CD4-positive, alpha-beta memory T cell (primary cell): ENCODE measurements at regions not wholly inside any gene's neighbourhood (a gene's known extent, or its start where the extent isn't known, plus 50 kb on each side); places are given as distances from the start of the nearest gene placed in this dataset.

ENCODE experiments used
- CTCF ChIA-PET: fragments of 350-600 bp; sonication (Branson Sonifier 250); formaldehyde crosslinking; loops from one replicate; lab custom pipeline; 2021; ENCODE audit warnings: inconsistent platforms; ENCODE audit not compliant: partially characterized antibody; lab: Charles Lee
- POLR2A ChIA-PET: fragments of 350-600 bp; sonication (Branson Sonifier 250); formaldehyde crosslinking; loops from one replicate; lab custom pipeline; 2021; ENCODE audit not compliant: partially characterized antibody; lab: Charles Lee
- DNase-seq, 5 donors: peaks; one replicate each; pipeline versions ENCODE4 v3.0.0 to v3.0.0-alpha.2; 2020 to 2022; ENCODE audit warnings: mixed read lengths in 1 of 5
- H3K27ac ChIP-seq: one replicate; pipeline ENCODE4 v1.7.0; 2013; ENCODE audit warnings: low read depth, low read length
- H3K27me3 ChIP-seq: 2 replicates; pipeline ENCODE4 v1.7.0; 2013; ENCODE audit warnings: mild to moderate bottlenecking, low read length, moderate library complexity; ENCODE audit not compliant: insufficient read depth
- H3K36me3 ChIP-seq: 2 replicates; pipeline ENCODE4 v1.7.0; 2013; ENCODE audit warnings: mild to moderate bottlenecking, low read length, moderate library complexity; ENCODE audit not compliant: insufficient read depth
- H3K4me1 ChIP-seq: 2 replicates; pipeline ENCODE4 v1.7.0; 2013; ENCODE audit warnings: mild to moderate bottlenecking, low read length, moderate library complexity; ENCODE audit not compliant: insufficient read depth
- H3K4me3 ChIP-seq, 2 donors: one replicate each; pipeline ENCODE4 v1.7.0; 2013; ENCODE audit warnings: low read length in 2 of 2, mild to moderate bottlenecking in 1 of 2
- H3K9me3 ChIP-seq, 2 donors: one replicate each; pipeline ENCODE4 v1.7.0; 2013; ENCODE audit warnings: low read length in 2 of 2, control low read depth in 1 of 2; ENCODE audit not compliant: control insufficient read depth in 1 of 2
- H3K27ac Mint-ChIP-seq, 7 donors: one replicate each; pipeline ENCODE4 v1.8.0; 2020 to 2021; ENCODE audit warnings: mixed read lengths in 7 of 7, mild to moderate bottlenecking in 6 of 7, inconsistent platforms in 3 of 7, moderate library complexity in 3 of 7
- H3K27me3 Mint-ChIP-seq, 2 donors: one replicate each; pipeline ENCODE4 v1.8.0; 2020 to 2021; ENCODE audit warnings: mixed read lengths in 2 of 2
- H3K36me3 Mint-ChIP-seq, 2 donors: one replicate each; pipeline ENCODE4 v1.8.0; 2020 to 2021; ENCODE audit warnings: mixed read lengths in 2 of 2, inconsistent platforms in 1 of 2, mild to moderate bottlenecking in 1 of 2
- H3K4me1 Mint-ChIP-seq, 4 donors: one replicate each; pipeline ENCODE4 v1.8.0; 2020 to 2021; ENCODE audit warnings: mixed read lengths in 4 of 4, mild to moderate bottlenecking in 1 of 4
- H3K4me3 Mint-ChIP-seq, 8 donors: one replicate each; pipeline ENCODE4 v1.8.0; 2020 to 2021; ENCODE audit warnings: mixed read lengths in 8 of 8, mild to moderate bottlenecking in 7 of 8, moderate library complexity in 6 of 8, inconsistent platforms in 3 of 8
- H3K9me3 Mint-ChIP-seq, 8 donors: one replicate each; pipeline ENCODE4 v1.8.0; 2020 to 2021; ENCODE audit warnings: mixed read lengths in 8 of 8, mild to moderate bottlenecking in 5 of 8, inconsistent platforms in 3 of 8, moderate library complexity in 1 of 8
- intact Hi-C: fragments of 100-400 bp; cut with micrococcal nuclease; formaldehyde crosslinking; loops from one replicate; pipeline ENCODE4 v1.15.1; 2023

GRCh38 chr7:25427721-25428120 lies 199.4 kb upstream of the NPVF start:
- no peaks in the 10 kb centered on the region for H3K36me3 Mint-ChIP-seq
- CTCF ChIA-PET = no interaction called here

DNA sequence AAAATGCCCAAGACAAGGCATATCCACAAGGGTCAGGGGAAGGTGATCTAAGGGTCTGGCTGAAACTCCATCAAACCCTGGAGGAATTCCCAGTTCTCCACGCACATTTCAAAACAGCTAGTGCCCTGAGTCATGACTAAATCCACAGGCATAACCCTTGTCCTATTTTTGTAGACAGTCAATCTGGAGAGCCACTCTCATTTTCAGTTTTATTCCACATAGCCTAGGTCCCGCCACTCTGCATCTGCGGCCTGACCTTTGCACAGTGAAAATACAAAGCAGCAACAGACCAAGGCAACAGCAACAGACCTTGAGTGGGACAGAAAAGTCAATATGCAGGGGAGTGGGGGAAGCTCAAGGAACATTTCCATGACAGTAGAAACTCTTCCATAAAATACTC lies 201.4 kb upstream of the NPVF start:
- H3K9me3 Mint-ChIP-seq = no peaks in the 10 kb centered on the region
- no peaks in the 10 kb centered on the region for H3K4me1 ChIP-seq

More at GRCh38 chr7:25427721-25428120, 199.4 kb upstream of the NPVF start:
- no peak overlapping the region for H3K4me3 Mint-ChIP-seq
- H3K4me1 Mint-ChIP-seq = no peaks in the 10 kb centered on the region
- Histone ChIP-seq H3K27me3 (no peaks in the 10 kb centered on the region), H3K4me1 (no peaks in the 10 kb centered on the region), H3K27ac (no peak overlapping the region), H3K4me3 (no peak overlapping the region), H3K9me3 (no peaks in the 10 kb centered on the region), H3K36me3 (no peaks in the 10 kb centered on the region)
- H3K27me3 Mint-ChIP-seq = peaks cover 1 to 6% of the 10 kb centered on the region in 2 donors
- H3K9me3 Mint-ChIP-seq = no peaks in the 10 kb centered on the region
- H3K27ac Mint-ChIP-seq = no peak overlapping the region
- POLR2A ChIA-PET = interaction anchor here (0.6 kb wide), 1 partner anchor 14 kb away, joined by 3 read pairs; no protein-coding TSS in a partner anchor
- no peak for DNase-seq
- intact Hi-C loops = no loop called here

DNA sequence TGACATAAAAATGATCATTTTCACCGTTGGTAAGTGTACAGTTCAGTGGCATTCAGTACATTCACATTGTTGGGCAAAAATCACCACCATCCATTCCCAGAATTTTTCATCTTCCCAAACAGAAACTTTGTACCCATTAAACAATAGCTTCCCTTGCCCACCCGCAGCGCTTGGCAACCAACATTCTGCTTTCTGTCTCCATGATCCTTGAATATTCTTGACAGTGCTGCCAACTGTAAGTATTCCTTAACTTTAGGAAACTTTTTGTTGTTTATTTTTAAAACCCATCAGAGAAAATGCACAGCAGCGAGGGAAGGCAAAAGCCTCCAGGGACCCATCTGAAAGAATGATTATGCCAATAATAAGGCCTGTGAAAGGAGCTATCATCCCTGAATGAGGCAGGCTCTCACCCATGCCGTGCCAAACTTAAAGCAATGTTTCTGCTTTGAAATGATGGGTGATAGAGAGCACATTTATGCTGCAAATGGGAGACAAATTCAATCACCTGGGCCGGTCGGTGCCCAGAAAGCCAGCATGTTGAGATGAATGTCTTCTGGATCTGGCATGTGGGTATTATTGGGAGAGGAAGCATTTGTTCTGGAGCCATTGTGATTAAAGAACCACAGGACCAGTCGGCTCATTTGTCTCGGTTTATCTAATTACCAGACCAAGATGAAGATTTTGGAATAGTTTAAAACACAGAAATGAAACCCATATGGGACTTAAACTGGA lies 202.1 kb upstream of the NPVF start:
- Histone ChIP-seq H3K9me3 (no peaks in the 10 kb centered on the region), H3K36me3 (no peaks in the 10 kb centered on the region), H3K4me1 (no peaks in the 10 kb centered on the region), H3K27me3 (no peaks in the 10 kb centered on the region), H3K4me3 (no peak overlapping the region), H3K27ac (no peak overlapping the region)
- Mint-ChIP-seq H3K4me3 (no peak overlapping the region), H3K27ac (no peak overlapping the region), H3K27me3 (peaks cover 0 to 9% of the 10 kb centered on the region in 2 donors), H3K9me3 (no peaks in the 10 kb centered on the region), H3K4me1 (no peaks in the 10 kb centered on the region), H3K36me3 (no peaks in the 10 kb centered on the region)
- ChIA-PET POLR2A (no interaction called here), CTCF (no interaction called here)
- intact Hi-C loops = no loop called here
- DNase-seq = no peak

More for the DNA sequence above, 201.4 kb upstream of the NPVF start:
- CTCF ChIA-PET = no interaction called here
- no peak overlapping the region for H3K27ac Mint-ChIP-seq
- H3K27me3 Mint-ChIP-seq = peaks cover 1 to 9% of the 10 kb centered on the region in 2 donors
- POLR2A ChIA-PET = no interaction called here
- Histone ChIP-seq H3K4me3 (no peak overlapping the region), H3K27me3 (no peaks in the 10 kb centered on the region), H3K9me3 (no peaks in the 10 kb centered on the region), H3K36me3 (no peaks in the 10 kb centered on the region), H3K27ac (no peak overlapping the region)
- intact Hi-C loops = no loop called here
- no peak for DNase-seq
- H3K4me1 Mint-ChIP-seq = no peaks in the 10 kb centered on the region
- H3K4me3 Mint-ChIP-seq = no peak overlapping the region
- no peaks in the 10 kb centered on the region for H3K36me3 Mint-ChIP-seq

GRCh38 chr7:25431956-25432450 lies 203.7 kb upstream of the NPVF start:
- Mint-ChIP-seq H3K27me3 (peaks cover 0 to 7% of the 10 kb centered on the region in 2 donors), H3K4me3 (no peak overlapping the region), H3K36me3 (no peaks in the 10 kb centered on the region), H3K9me3 (no peaks in the 10 kb centered on the region), H3K4me1 (no peaks in the 10 kb centered on the region), H3K27ac (no peak overlapping the region)
- DNase-seq = no peak
- no peak overlapping the region for H3K4me3 ChIP-seq
- intact Hi-C loops = no loop called here
- ChIA-PET CTCF (no interaction called here), POLR2A (no interaction called here)
- H3K27ac ChIP-seq = no peak overlapping the region
- H3K36me3 ChIP-seq = no peaks in the 10 kb centered on the region
- H3K4me1 ChIP-seq = no peaks in the 10 kb centered on the region
- H3K9me3 ChIP-seq = no peaks in the 10 kb centered on the region
- H3K27me3 ChIP-seq = no peaks in the 10 kb centered on the region

DNA sequence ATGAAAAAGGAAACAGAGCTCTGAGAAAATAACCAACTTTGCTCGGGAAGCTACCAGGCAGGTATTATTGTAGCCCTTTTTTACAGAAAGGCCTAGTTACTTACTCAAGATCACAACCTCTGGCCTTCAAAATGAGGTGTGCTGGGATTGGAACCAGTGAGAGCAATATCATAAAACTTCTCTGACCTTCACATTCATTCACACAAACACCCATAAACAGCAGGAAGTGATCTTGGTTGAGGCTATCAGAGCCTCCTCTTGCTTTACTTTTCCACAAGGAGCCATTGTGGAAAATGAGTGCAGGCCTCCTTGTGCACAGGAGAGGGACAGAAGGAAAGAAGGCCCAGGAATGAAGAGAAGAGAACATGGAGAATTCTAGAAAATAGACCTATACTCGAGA lies 204.5 kb upstream of the NPVF start:
- no peaks in the 10 kb centered on the region for H3K27me3 ChIP-seq
- H3K4me1 ChIP-seq = no peaks in the 10 kb centered on the region
- H3K9me3 ChIP-seq = no peaks in the 10 kb centered on the region
- Mint-ChIP-seq H3K27me3 (peaks cover 0 to 8% of the 10 kb centered on the region in 2 donors), H3K4me3 (no peak overlapping the region), H3K4me1 (no peaks in the 10 kb centered on the region), H3K27ac (no peak overlapping the region), H3K9me3 (no peaks in the 10 kb centered on the region), H3K36me3 (no peaks in the 10 kb centered on the region)
- no peak overlapping the region for H3K27ac ChIP-seq
- intact Hi-C loops = no loop called here
- CTCF ChIA-PET = no interaction called here
- POLR2A ChIA-PET = no interaction called here
- H3K4me3 ChIP-seq = no peak overlapping the region
- no peaks in the 10 kb centered on the region for H3K36me3 ChIP-seq
- no peak for DNase-seq

GRCh38 chr7:25436413-25436812 lies 208.1 kb upstream of the NPVF start:
- Histone ChIP-seq H3K27ac (no peak overlapping the region), H3K4me3 (no peak overlapping the region), H3K36me3 (no peaks in the 10 kb centered on the region), H3K4me1 (no peaks in the 10 kb centered on the region), H3K27me3 (no peaks in the 10 kb centered on the region), H3K9me3 (no peaks in the 10 kb centered on the region)
- Mint-ChIP-seq H3K4me3 (no peak overlapping the region), H3K9me3 (peaks cover 0 to 22% (median 16%) of the 10 kb centered on the region in 8 donors), H3K4me1 (no peaks in the 10 kb centered on the region), H3K27me3 (peaks cover 1 to 10% of the 10 kb centered on the region in 2 donors), H3K27ac (no peak overlapping the region), H3K36me3 (peaks cover 0 to 1% of the 10 kb centered on the region in 2 donors)
- DNase-seq = no peak
- ChIA-PET POLR2A (no interaction called here), CTCF (no interaction called here)
- intact Hi-C loops = no loop called here

GRCh38 chr7:25437308-25437707 lies 209.0 kb upstream of the NPVF start:
- intact Hi-C loops = no loop called here
- Histone ChIP-seq H3K36me3 (no peaks in the 10 kb centered on the region), H3K4me1 (no peaks in the 10 kb centered on the region), H3K9me3 (no peaks in the 10 kb centered on the region), H3K4me3 (no peak overlapping the region), H3K27me3 (no peaks in the 10 kb centered on the region), H3K27ac (no peak overlapping the region)
- H3K4me1 Mint-ChIP-seq = no peaks in the 10 kb centered on the region
- H3K36me3 Mint-ChIP-seq = peaks cover 0 to 3% of the 10 kb centered on the region in 2 donors
- ChIA-PET CTCF (no interaction called here), POLR2A (no interaction called here)
- no peak overlapping the region for H3K27ac Mint-ChIP-seq
- peaks cover 0 to 30% (median 23%) of the 10 kb centered on the region in 8 donors for H3K9me3 Mint-ChIP-seq
- H3K27me3 Mint-ChIP-seq = peaks cover 1 to 8% of the 10 kb centered on the region in 2 donors
- H3K4me3 Mint-ChIP-seq = no peak overlapping the region
- DNase-seq = no peak
